ENCODE measurements at regions not wholly inside any gene's neighbourhood (a gene's known extent, or its start where the extent isn't known, plus 50 kb on each side); places are given as distances from the start of the nearest gene placed in this dataset.

GRCh38 chr14:89587136-89587420 is 170.0 kb upstream of the FOXN3 start:
- no peak overlapping the region for H3K9ac ChIP-seq (ENCODE audit: insufficient read depth, low read length, poor library complexity, severe bottlenecking)
- DNase-seq: no peak
- peaks cover 63% of the 10 kb centered on the region for H3K4me1 Mint-ChIP-seq
- H3K79me2 ChIP-seq (ENCODE audit: insufficient read depth, low read length): peaks cover 87% of the 10 kb centered on the region
- peak overlapping the region in 1 of 2 donors; percentile 90 for H3K27ac ChIP-seq (ENCODE audit: low read depth in 1 of 2, low read length in 2 of 2)
- peaks cover 0 to 15% (median 3%) of the 10 kb centered on the region in 7 donors for H3K9me3 Mint-ChIP-seq
- peaks cover 47 to 52% of the 10 kb centered on the region in 2 donors for H3K4me1 ChIP-seq (ENCODE audit: control insufficient read depth in 1 of 2, insufficient read depth in 2 of 2, low read length in 2 of 2)
- no peak overlapping the region for H3K4me3 Mint-ChIP-seq
- H3K27me3 Mint-ChIP-seq (ENCODE audit: low read depth in 3 of 3): no peaks in the 10 kb centered on the region
- no peak overlapping the region for H3K4me3 ChIP-seq (replicated peaks in 1 of 3; ENCODE audit: low read depth in 2 of 3, low read length in 3 of 3)
- H3K36me3 ChIP-seq (replicated peaks in 1 of 2; ENCODE audit: control insufficient read depth in 1 of 2, insufficient read depth in 2 of 2, low read length in 2 of 2): peaks cover 0 to under 1% of the 10 kb centered on the region in 2 donors
- no CpG with 5 or more reads among the region's 5 CpGs for WGBS (ENCODE audit: insufficient coverage)
- H3K27ac Mint-ChIP-seq: peak overlapping the region in 3 of 7 donors; percentile 79 to 97 (median 87)
- TF ChIP-seq CTCF (IDR thresholded peaks at IDR 0.05): no peak
- no peak overlapping the region for H2AFZ ChIP-seq (ENCODE audit: insufficient read depth, low read depth, low read length, poor library complexity, severe bottlenecking)
- intact Hi-C loops (cut with micrococcal nuclease): no loop called here
- peaks cover 30 to 33% of the 10 kb centered on the region in 2 donors for H3K36me3 Mint-ChIP-seq
- H3K9me3 ChIP-seq (replicated peaks in 1 of 2; ENCODE audit: control insufficient read depth in 1 of 2, insufficient read depth in 1 of 2, low read length in 2 of 2): peaks cover 0 to 4% of the 10 kb centered on the region in 2 donors
- H4K20me1 ChIP-seq (ENCODE audit: insufficient read depth, low read length): peaks cover 4% of the 10 kb centered on the region
- no peak overlapping the region for H3K4me2 ChIP-seq (replicated peaks; ENCODE audit: extremely low read depth, low read length, poor library complexity, severe bottlenecking)
- no peaks in the 10 kb centered on the region for H3K27me3 ChIP-seq (ENCODE audit: control insufficient read depth in 2 of 2, insufficient read depth in 2 of 2, low read length in 2 of 2)

- TF ChIP-seq CTCF (IDR thresholded peaks at IDR 0.05): no peak
- peaks cover 0 to 6% of the 10 kb centered on the region in 2 donors for H3K36me3 ChIP-seq (replicated peaks in 1 of 2; ENCODE audit: control insufficient read depth in 1 of 2, insufficient read depth in 2 of 2, low read length in 2 of 2)
- H4K20me1 ChIP-seq (ENCODE audit: insufficient read depth, low read length): peaks cover 4% of the 10 kb centered on the region
- no peak overlapping the region for H3K4me2 ChIP-seq (replicated peaks; ENCODE audit: extremely low read depth, low read length, poor library complexity, severe bottlenecking)
- peaks cover 85% of the 10 kb centered on the region for H3K79me2 ChIP-seq (ENCODE audit: insufficient read depth, low read length)
- no peak for DNase-seq
- no peaks in the 10 kb centered on the region for H3K27me3 ChIP-seq (ENCODE audit: control insufficient read depth in 2 of 2, insufficient read depth in 2 of 2, low read length in 2 of 2)
- peaks cover 34 to 35% of the 10 kb centered on the region in 2 donors for H3K36me3 Mint-ChIP-seq
- peaks cover 62% of the 10 kb centered on the region for H3K4me1 Mint-ChIP-seq
- H2AFZ ChIP-seq (ENCODE audit: insufficient read depth, low read depth, low read length, poor library complexity, severe bottlenecking): no peak overlapping the region
- H3K27ac ChIP-seq (ENCODE audit: low read depth in 1 of 2, low read length in 2 of 2): peak overlapping the region in 1 of 2 donors; percentile 54
- intact Hi-C loops (cut with micrococcal nuclease): no loop called here
- WGBS (ENCODE audit: insufficient coverage): no CpG with 5 or more reads among the region's 5 CpGs
- H3K9ac ChIP-seq (ENCODE audit: insufficient read depth, low read length, poor library complexity, severe bottlenecking): no peak overlapping the region
- no peak overlapping the region for H3K4me3 ChIP-seq (replicated peaks in 1 of 3; ENCODE audit: low read depth in 2 of 3, low read length in 3 of 3)
- peaks cover 0 to 4% of the 10 kb centered on the region in 2 donors for H3K9me3 ChIP-seq (replicated peaks in 1 of 2; ENCODE audit: control insufficient read depth in 1 of 2, insufficient read depth in 1 of 2, low read length in 2 of 2)
- H3K27me3 Mint-ChIP-seq (ENCODE audit: low read depth in 3 of 3): no peaks in the 10 kb centered on the region
- H3K4me1 ChIP-seq (ENCODE audit: control insufficient read depth in 1 of 2, insufficient read depth in 2 of 2, low read length in 2 of 2): peaks cover 47 to 50% of the 10 kb centered on the region in 2 donors
- peak overlapping the region in 1 of 2 donors; percentile 37 for H3K4me3 Mint-ChIP-seq
- H3K27ac Mint-ChIP-seq: peak overlapping the region in 1 of 7 donors; percentile 79
- H3K9me3 Mint-ChIP-seq: peaks cover 0 to 12% (median 3%) of the 10 kb centered on the region in 7 donors
These were observed 169.5 kb upstream of the FOXN3 start for GRCh38 chr14:89586258-89587135.
